HEK293 (cell line): ENCODE measurements at regions not wholly inside any gene's neighbourhood (a gene's known extent, or its start where the extent isn't known, plus 50 kb on each side); places are given as distances from the start of the nearest gene placed in this dataset.

Experiments used
- RBAK ChIP-seq: fragments of 450-650 bp; formaldehyde crosslinking; IDR thresholded peaks from 2 replicates; pipeline ENCODE4 v1.5.1; 2016; ENCODE audit warnings: missing biosample characterization, missing genetic modification characterization
- YY1 ChIP-seq: fragments of 450-650 bp; formaldehyde crosslinking; IDR thresholded peaks from 2 replicates; pipeline ENCODE4 v1.5.1; 2018; ENCODE audit warnings: missing biosample characterization, missing genetic modification characterization
- ZBTB17 ChIP-seq: fragments of 450-650 bp; formaldehyde crosslinking; IDR thresholded peaks from 2 replicates; pipeline ENCODE4 v1.5.1; 2016; ENCODE audit warnings: missing biosample characterization, missing genetic modification characterization
- ZBTB44 ChIP-seq: fragments of 450-650 bp; IDR thresholded peaks from 2 replicates; pipeline ENCODE4 v1.5.1; 2018; ENCODE audit warnings: missing biosample characterization, mild to moderate bottlenecking, missing genetic modification characterization
- ZNF10 ChIP-seq: fragments of 450-650 bp; formaldehyde crosslinking; IDR thresholded peaks from 2 replicates; pipeline ENCODE4 v1.5.1; 2017; ENCODE audit warnings: missing biosample characterization, missing genetic modification characterization
- ZNF366 ChIP-seq: fragments of 450-650 bp; formaldehyde crosslinking; conservative IDR thresholded peaks from 2 replicates; pipeline ENCODE4 v1.5.1; 2016; ENCODE audit warnings: missing biosample characterization, missing genetic modification characterization
- ZNF404 ChIP-seq: fragments of 450-650 bp; formaldehyde crosslinking; IDR thresholded peaks from 2 replicates; pipeline ENCODE4 v1.5.1; 2017; ENCODE audit warnings: missing biosample characterization, missing genetic modification characterization
- ZSCAN30 ChIP-seq: fragments of 450-650 bp; IDR thresholded peaks from 2 replicates; pipeline ENCODE4 v1.5.1; 2018; ENCODE audit warnings: missing biosample characterization, mild to moderate bottlenecking, missing genetic modification characterization, moderate library complexity
- TF ChIP-seq, protein P1 (sequence below): fragments of 450-650 bp; formaldehyde crosslinking; IDR thresholded peaks from 2 replicates; pipeline ENCODE4 v1.5.1; 2016; ENCODE audit warnings: missing biosample characterization, missing genetic modification characterization

DNA sequence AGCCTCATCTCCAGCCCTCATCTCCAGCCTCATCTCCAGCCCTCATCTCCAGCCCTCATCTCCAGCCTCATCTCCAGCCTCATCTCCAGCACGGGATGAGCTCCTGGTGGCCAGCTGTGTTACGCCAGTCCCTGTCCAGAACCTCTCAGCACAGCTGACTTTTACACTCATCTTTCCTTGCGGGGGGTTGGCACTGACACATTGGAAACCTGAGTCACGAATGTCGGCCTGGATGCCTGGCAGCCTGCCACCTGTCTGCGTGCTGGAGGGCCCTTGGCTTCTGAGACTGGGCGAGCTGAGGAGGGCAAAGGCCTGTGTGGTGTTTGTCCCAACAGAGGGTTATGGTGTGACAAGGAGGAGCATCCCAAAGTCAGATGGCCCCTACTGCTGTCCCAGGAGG is 66.1 kb upstream of the HGFAC start:
- TF ChIP-seq, protein P1, sequence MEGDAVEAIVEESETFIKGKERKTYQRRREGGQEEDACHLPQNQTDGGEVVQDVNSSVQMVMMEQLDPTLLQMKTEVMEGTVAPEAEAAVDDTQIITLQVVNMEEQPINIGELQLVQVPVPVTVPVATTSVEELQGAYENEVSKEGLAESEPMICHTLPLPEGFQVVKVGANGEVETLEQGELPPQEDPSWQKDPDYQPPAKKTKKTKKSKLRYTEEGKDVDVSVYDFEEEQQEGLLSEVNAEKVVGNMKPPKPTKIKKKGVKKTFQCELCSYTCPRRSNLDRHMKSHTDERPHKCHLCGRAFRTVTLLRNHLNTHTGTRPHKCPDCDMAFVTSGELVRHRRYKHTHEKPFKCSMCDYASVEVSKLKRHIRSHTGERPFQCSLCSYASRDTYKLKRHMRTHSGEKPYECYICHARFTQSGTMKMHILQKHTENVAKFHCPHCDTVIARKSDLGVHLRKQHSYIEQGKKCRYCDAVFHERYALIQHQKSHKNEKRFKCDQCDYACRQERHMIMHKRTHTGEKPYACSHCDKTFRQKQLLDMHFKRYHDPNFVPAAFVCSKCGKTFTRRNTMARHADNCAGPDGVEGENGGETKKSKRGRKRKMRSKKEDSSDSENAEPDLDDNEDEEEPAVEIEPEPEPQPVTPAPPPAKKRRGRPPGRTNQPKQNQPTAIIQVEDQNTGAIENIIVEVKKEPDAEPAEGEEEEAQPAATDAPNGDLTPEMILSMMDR: no peak
- TF ChIP-seq ZNF10 (tag by site-specific recombination): no peak
- TF ChIP-seq RBAK (tag by site-specific recombination): no peak
- no peak for TF ChIP-seq YY1 (tag by site-specific recombination)
- no peak for TF ChIP-seq ZBTB44
- no peak for TF ChIP-seq ZNF366 (tag by site-specific recombination)
- no peak for TF ChIP-seq ZNF404
- TF ChIP-seq ZSCAN30 (tag by site-specific recombination): no peak
- no peak for TF ChIP-seq ZBTB17 (tag by site-specific recombination)
